Bronchial epithelial cell (primary cell): ENCODE measurements at regions not wholly inside any gene's neighbourhood (a gene's known extent, or its start where the extent isn't known, plus 50 kb on each side); places are given as distances from the start of the nearest gene placed in this dataset.

Source experiments
- DNase-seq: peaks from one replicate; pipeline ENCODE4 v3.0.0-alpha.2; 2010; ENCODE audit warnings: low read depth
- FAIRE-seq: peaks from 2 replicates; lab custom pipeline; 2011; peaks lifted over from hg19 to GRCh38; lab: Jason Lieb, UNC
- H3K27me3 ChIP-seq: 2 replicates; pipeline ENCODE4 v1.5.1; 2011; ENCODE audit warnings: low read length; ENCODE audit not compliant: control insufficient read depth, insufficient read depth
- H3K36me3 ChIP-seq: 2 replicates; pipeline ENCODE4 v1.5.1; 2011; ENCODE audit warnings: low read length; ENCODE audit not compliant: control insufficient read depth, insufficient read depth
- H3K4me3 ChIP-seq: 2 replicates; pipeline ENCODE4 v1.5.1; 2011; ENCODE audit warnings: mild to moderate bottlenecking, low read depth, low read length, control low read depth
- CTCF ChIP-seq: IDR thresholded peaks from 2 replicates; pipeline ENCODE4 v1.5.1; 2011; ENCODE audit warnings: mild to moderate bottlenecking, moderate library complexity, low read length, control low read depth, inconsistent platforms; ENCODE audit not compliant: insufficient read depth, severe bottlenecking

- TF ChIP-seq CTCF = no peak
- FAIRE-seq (no peak), DNase-seq (no peak)
- Histone ChIP-seq H3K27me3 (no peaks in the 10 kb centered on the region), H3K36me3 (no peaks in the 10 kb centered on the region), H3K4me3 (no peak overlapping the region)
Observed at GRCh38 chr4:186901850-186902249, 178.2 kb upstream of the FAT1 start.

- no peak for TF ChIP-seq CTCF
- no peak for FAIRE-seq
- Histone ChIP-seq H3K4me3 (no peak overlapping the region), H3K27me3 (no peaks in the 10 kb centered on the region), H3K36me3 (no peaks in the 10 kb centered on the region)
- DNase-seq = no peak
Observed at GRCh38 chr4:186902361-186902760, 178.7 kb upstream of the FAT1 start.

GRCh38 chr4:186904101-186904500 is 180.4 kb upstream of the FAT1 start:
- TF ChIP-seq CTCF = no peak
- no peaks in the 10 kb centered on the region for H3K27me3 ChIP-seq
- no peaks in the 10 kb centered on the region for H3K36me3 ChIP-seq
- DNase-seq (peak; percentile 96), FAIRE-seq (no peak)
- H3K4me3 ChIP-seq = no peak overlapping the region

GRCh38 chr4:186906722-186907121 is 183.1 kb upstream of the FAT1 start:
- Histone ChIP-seq H3K36me3 (no peaks in the 10 kb centered on the region), H3K4me3 (no peak overlapping the region), H3K27me3 (no peaks in the 10 kb centered on the region)
- DNase-seq (no peak), FAIRE-seq (peak; percentile 13)
- TF ChIP-seq CTCF = no peak

GRCh38 chr4:186910385-186910784 is 186.7 kb upstream of the FAT1 start:
- Histone ChIP-seq H3K27me3 (no peaks in the 10 kb centered on the region), H3K4me3 (no peak overlapping the region), H3K36me3 (no peaks in the 10 kb centered on the region)
- DNase-seq (peak; percentile 55), FAIRE-seq (no peak)
- no peak for TF ChIP-seq CTCF

GRCh38 chr4:186912606-186913005 is 188.9 kb upstream of the FAT1 start:
- no peak for FAIRE-seq
- H3K4me3 ChIP-seq = no peak overlapping the region
- TF ChIP-seq CTCF = no peak
- H3K36me3 ChIP-seq = no peaks in the 10 kb centered on the region
- no peaks in the 10 kb centered on the region for H3K27me3 ChIP-seq
- no peak for DNase-seq
